ENCODE measurements at regions not wholly inside any gene's neighbourhood (a gene's known extent, or its start where the extent isn't known, plus 50 kb on each side); places are given as distances from the start of the nearest gene placed in this dataset.

GRCh38 chr7:41287559-41288335 is 415.1 kb downstream of the INHBA start:
- no peak for DNase-seq
- H3K9me3 ChIP-seq, result no peaks in the 10 kb centered on the region
- H3K4me3 ChIP-seq (ENCODE audit: low read depth, low read length), result no peak overlapping the region
- no peaks in the 10 kb centered on the region for H3K4me1 ChIP-seq
- no peak for TF ChIP-seq CTCF (IDR thresholded peaks at IDR 0.05; ENCODE audit: low read depth, low read length)
- H3K27me3 ChIP-seq, result no peaks in the 10 kb centered on the region
- H3K36me3 ChIP-seq, result no peaks in the 10 kb centered on the region

- DNase-seq, result no peak
- no peaks in the 10 kb centered on the region for H3K9me3 ChIP-seq
Measured at GRCh38 chr7:41280491-41280890, 422.4 kb downstream of the INHBA start.

GRCh38 chr7:41277561-41277960 is 425.3 kb downstream of the INHBA start:
- H3K4me3 ChIP-seq (ENCODE audit: low read depth, low read length), result no peak overlapping the region
- no peaks in the 10 kb centered on the region for H3K9me3 ChIP-seq
- H3K4me1 ChIP-seq, result no peaks in the 10 kb centered on the region
- no peaks in the 10 kb centered on the region; the same call in 1 of the 2 replicates for H3K27me3 ChIP-seq
- H3K36me3 ChIP-seq, result no peaks in the 10 kb centered on the region
- DNase-seq, result no peak
- TF ChIP-seq CTCF (IDR thresholded peaks at IDR 0.05; ENCODE audit: low read depth, low read length), result no peak

More at GRCh38 chr7:41280491-41280890, 422.4 kb downstream of the INHBA start:
- TF ChIP-seq CTCF (IDR thresholded peaks at IDR 0.05; ENCODE audit: low read depth, low read length), result no peak
- Histone ChIP-seq H3K27me3 (no peaks in the 10 kb centered on the region), H3K4me1 (no peaks in the 10 kb centered on the region), H3K36me3 (no peaks in the 10 kb centered on the region), H3K4me3 (ENCODE audit: low read depth, low read length) (no peak overlapping the region)

GRCh38 chr7:41275255-41275654 is 427.6 kb downstream of the INHBA start:
- no peaks in the 10 kb centered on the region for H3K36me3 ChIP-seq
- H3K4me1 ChIP-seq, result no peaks in the 10 kb centered on the region
- no peak for DNase-seq
- H3K27me3 ChIP-seq, result no peaks in the 10 kb centered on the region; the same call in 1 of the 2 replicates
- H3K4me3 ChIP-seq (ENCODE audit: low read depth, low read length), result no peak overlapping the region
- H3K9me3 ChIP-seq, result no peaks in the 10 kb centered on the region
- TF ChIP-seq CTCF (IDR thresholded peaks at IDR 0.05; ENCODE audit: low read depth, low read length), result no peak

- no peaks in the 10 kb centered on the region for H3K9me3 ChIP-seq
- no peak for DNase-seq
- H3K27me3 ChIP-seq, result peaks cover 3% of the 10 kb centered on the region; the same call in 1 of the 2 replicates
- no peak for TF ChIP-seq CTCF (IDR thresholded peaks at IDR 0.05; ENCODE audit: low read depth, low read length)
- no peak overlapping the region for H3K4me3 ChIP-seq (ENCODE audit: low read depth, low read length)
- H3K36me3 ChIP-seq, result no peaks in the 10 kb centered on the region
- H3K4me1 ChIP-seq, result no peaks in the 10 kb centered on the region
Measured at GRCh38 chr7:41274179-41274578, 428.7 kb downstream of the INHBA start.

- Histone ChIP-seq H3K4me3 (ENCODE audit: low read depth, low read length) (no peak overlapping the region), H3K9me3 (no peaks in the 10 kb centered on the region), H3K4me1 (no peaks in the 10 kb centered on the region), H3K27me3 (peaks cover 5% of the 10 kb centered on the region; the same call in 1 of the 2 replicates), H3K36me3 (no peaks in the 10 kb centered on the region)
- DNase-seq, result no peak
- no peak for TF ChIP-seq CTCF (IDR thresholded peaks at IDR 0.05; ENCODE audit: low read depth, low read length)
Measured at GRCh38 chr7:41272664-41273063, 430.2 kb downstream of the INHBA start.
